Spleen (tissue), 11 donors: ENCODE measurements at regions not wholly inside any gene's neighbourhood (a gene's known extent, or its start where the extent isn't known, plus 50 kb on each side); places are given as distances from the start of the nearest gene placed in this dataset.

Experiments
- DNase-seq: peaks from one replicate; pipeline ENCODE4 v3.0.0-alpha.2; 2020
- H3K27ac ChIP-seq, 8 donors: fragments of 200-600 bp; sonication (generic) in 7 of 8; 1 replicate in 4 of 8; 2 replicates in 4 of 8; pipeline versions ENCODE4 v1.5.0 to v1.8.0; 2016 to 2021; ENCODE audit warnings: inconsistent platforms in 4 of 8, mild to moderate bottlenecking in 4 of 8, moderate library complexity in 1 of 8
- H3K27me3 ChIP-seq, 7 donors: fragments of 200-600 bp; sonication (generic) in 6 of 7; replicated peaks in 1 of 7; 1 replicate in 4 of 7; 2 replicates in 3 of 7; pipeline versions ENCODE4 v1.5.0 to v1.8.0; 2016 to 2021; ENCODE audit warnings: inconsistent platforms in 3 of 7, mild to moderate bottlenecking in 1 of 7
- H3K36me3 ChIP-seq, 6 donors: fragments of 200-600 bp; sonication (generic) in 5 of 6; 1 replicate in 4 of 6; 2 replicates in 2 of 6; pipeline versions ENCODE4 v1.5.0 to v1.8.0; 2016 to 2021; ENCODE audit warnings: inconsistent platforms in 2 of 6
- H3K4me1 ChIP-seq, 6 donors: fragments of 200-600 bp; sonication (generic) in 5 of 6; 1 replicate in 3 of 6; 2 replicates in 3 of 6; pipeline versions ENCODE4 v1.5.0 to v1.8.0; 2016 to 2021; ENCODE audit warnings: inconsistent platforms in 3 of 6
- H3K4me3 ChIP-seq, 8 donors: fragments of 200-600 bp; sonication (generic) in 7 of 8; 1 replicate in 4 of 8; 2 replicates in 4 of 8; pipeline versions ENCODE4 v1.5.0 to v1.8.0; 2016 to 2021; ENCODE audit warnings: inconsistent platforms in 4 of 8, mild to moderate bottlenecking in 4 of 8, moderate library complexity in 2 of 8
- H3K9me3 ChIP-seq, 8 donors: fragments of 200-600 bp; sonication (generic) in 7 of 8; 1 replicate in 4 of 8; 2 replicates in 4 of 8; pipeline versions ENCODE4 v1.5.0 to v1.8.0; 2016 to 2021; ENCODE audit warnings: inconsistent platforms in 4 of 8
- POLR2A ChIP-seq, 3 donors: fragments of 450-650 bp; IDR thresholded peaks; one replicate each; pipeline ENCODE4 v1.5.1; 2017; ENCODE audit warnings: antibody characterized with exemption in 3 of 3, mild to moderate bottlenecking in 1 of 3
- POLR2AphosphoS5 ChIP-seq, 3 donors: sonication (generic); formaldehyde crosslinking; IDR thresholded peaks; one replicate each; pipeline ENCODE4 v1.5.1; 2017; ENCODE audit warnings: antibody characterized with exemption in 3 of 3
- WGBS, 5 donors: extraction: QIAGEN DNeasy Blood & Tissue Kit in 3 of 5; methylation state at CpG; one replicate each; pipeline versions ENCODE4 v1.1.5 to v1.1.7; 2013 to 2018; 5-methylcytosine and 5-hydroxymethylcytosine counted together
- intact Hi-C: fragments of 100-400 bp; cut with DNase I; formaldehyde crosslinking; loops from one replicate; pipeline ENCODE4 v1.15.0; 2023; ENCODE audit warnings: low total_unique reads
- TF ChIP-seq, protein P1 (sequence below), 11 experiments: fragments of 200-600 bp in 7 of 11; fragments of 450-650 bp in 4 of 11; sonication (generic) in 4 of 11; IDR thresholded peaks in 8 of 11; conservative IDR thresholded peaks in 3 of 11; 1 replicate in 7 of 11; 2 replicates in 4 of 11; pipeline versions ENCODE4 v1.4.0 to v1.8.0; 2016 to 2021; ENCODE audit warnings: antibody characterized with exemption in 11 of 11, inconsistent platforms in 4 of 11, mild to moderate bottlenecking in 1 of 11
- donor health status: healthy with polysubstance abuse.
- donor health status: DM: no; HTN: no; CAD: no; lungs with moderate emphysema.
- donor health status: DM: no; HTN: no; CAD: no.
- donor health status: Bipolar disorder and iron deficiency.
- donor health status: healthy.
- donor health status: DM: no; HTN: no; CAD: no.
- donor health status: DM: yes; HTN: yes; CAD: no.

DNA sequence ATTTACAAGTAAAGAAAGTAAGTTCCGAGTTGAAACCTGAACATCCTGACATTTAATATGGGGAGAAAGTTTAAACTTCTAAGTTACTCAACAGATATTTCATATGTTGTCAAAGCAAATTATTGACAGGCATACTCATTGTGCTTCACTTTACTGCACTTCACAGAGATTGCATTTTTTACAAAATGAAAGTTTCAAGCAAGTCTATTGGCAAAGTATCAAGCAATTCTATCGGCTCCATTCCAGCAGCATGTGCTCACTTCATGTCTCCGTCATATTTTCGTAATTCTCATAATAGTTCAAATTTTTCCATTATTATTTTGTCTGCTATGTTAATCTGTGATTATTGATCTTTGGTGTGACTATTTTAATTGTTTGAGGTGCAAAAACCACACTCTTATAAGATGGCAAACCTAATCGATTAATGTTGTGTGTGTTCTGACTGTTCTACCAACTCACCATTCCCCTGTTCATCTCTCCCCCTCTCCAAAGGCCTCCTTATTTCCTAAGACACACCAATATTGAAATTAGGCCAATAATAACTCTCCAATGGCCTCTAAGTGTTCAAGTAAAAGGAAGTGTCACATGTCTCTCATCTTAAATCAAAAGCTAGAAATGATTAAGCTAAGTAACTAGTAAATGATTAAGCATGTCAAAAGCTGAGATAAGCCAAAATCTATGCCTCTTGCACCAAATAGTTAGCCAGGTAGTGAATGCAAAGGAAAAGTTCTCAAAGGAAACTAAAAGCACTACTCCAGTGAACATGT is 68.2 kb upstream of the BCL9 start:
- no peak overlapping the region for H3K4me3 ChIP-seq
- H3K9me3 ChIP-seq = peaks cover 0 to 1% (median 0%) of the 10 kb centered on the region in 8 donors
- no peaks in the 10 kb centered on the region for H3K36me3 ChIP-seq
- no peak for TF ChIP-seq POLR2A (IDR thresholded peaks at IDR 0.05)
- no peaks in the 10 kb centered on the region for H3K4me1 ChIP-seq
- intact Hi-C loops = no loop called here
- 61 to 75% (median 67%) methylated on average over 5 of the region's 5 CpGs for WGBS, 5 donors
- no peak overlapping the region for H3K27ac ChIP-seq
- no peak for DNase-seq
- H3K27me3 ChIP-seq = peaks cover 0 to 32% (median 0%) of the 10 kb centered on the region in 7 donors

GRCh38 chr1:147473733-147474049 is 67.6 kb upstream of the BCL9 start:
- TF ChIP-seq, protein P1, sequence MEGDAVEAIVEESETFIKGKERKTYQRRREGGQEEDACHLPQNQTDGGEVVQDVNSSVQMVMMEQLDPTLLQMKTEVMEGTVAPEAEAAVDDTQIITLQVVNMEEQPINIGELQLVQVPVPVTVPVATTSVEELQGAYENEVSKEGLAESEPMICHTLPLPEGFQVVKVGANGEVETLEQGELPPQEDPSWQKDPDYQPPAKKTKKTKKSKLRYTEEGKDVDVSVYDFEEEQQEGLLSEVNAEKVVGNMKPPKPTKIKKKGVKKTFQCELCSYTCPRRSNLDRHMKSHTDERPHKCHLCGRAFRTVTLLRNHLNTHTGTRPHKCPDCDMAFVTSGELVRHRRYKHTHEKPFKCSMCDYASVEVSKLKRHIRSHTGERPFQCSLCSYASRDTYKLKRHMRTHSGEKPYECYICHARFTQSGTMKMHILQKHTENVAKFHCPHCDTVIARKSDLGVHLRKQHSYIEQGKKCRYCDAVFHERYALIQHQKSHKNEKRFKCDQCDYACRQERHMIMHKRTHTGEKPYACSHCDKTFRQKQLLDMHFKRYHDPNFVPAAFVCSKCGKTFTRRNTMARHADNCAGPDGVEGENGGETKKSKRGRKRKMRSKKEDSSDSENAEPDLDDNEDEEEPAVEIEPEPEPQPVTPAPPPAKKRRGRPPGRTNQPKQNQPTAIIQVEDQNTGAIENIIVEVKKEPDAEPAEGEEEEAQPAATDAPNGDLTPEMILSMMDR (IDR thresholded peaks at IDR 0.05 in 8 of 11, conservative IDR thresholded peaks at IDR 0.05 in 3 of 11) = no peak
- TF ChIP-seq POLR2AphosphoS5 (IDR thresholded peaks at IDR 0.05) (no peak), POLR2A (IDR thresholded peaks at IDR 0.05) (no peak)
- no peak overlapping the region for H3K27ac ChIP-seq
- intact Hi-C loops = no loop called here

GRCh38 chr1:147475488-147475887 is 65.8 kb upstream of the BCL9 start:
- no peaks in the 10 kb centered on the region for H3K36me3 ChIP-seq
- WGBS, 5 donors = 73 to 90% (median 83%) methylated on average over 3 of the region's 3 CpGs

More at GRCh38 chr1:147473733-147474049, 67.6 kb upstream of the BCL9 start:
- Histone ChIP-seq H3K4me1 (no peaks in the 10 kb centered on the region), H3K9me3 (no peaks in the 10 kb centered on the region), H3K4me3 (no peak overlapping the region), H3K36me3 (no peaks in the 10 kb centered on the region), H3K27me3 (peaks cover 0 to 27% (median 0%) of the 10 kb centered on the region in 7 donors)
- DNase-seq = no peak

GRCh38 chr1:147478521-147478920 is 62.8 kb upstream of the BCL9 start:
- TF ChIP-seq POLR2AphosphoS5 (IDR thresholded peaks at IDR 0.05) = no peak
- TF ChIP-seq, protein P1 (IDR thresholded peaks at IDR 0.05 in 8 of 11, conservative IDR thresholded peaks at IDR 0.05 in 3 of 11) = no peak
- no peak for TF ChIP-seq POLR2A (IDR thresholded peaks at IDR 0.05)
- Histone ChIP-seq H3K9me3 (no peaks in the 10 kb centered on the region), H3K36me3 (no peaks in the 10 kb centered on the region), H3K4me1 (no peaks in the 10 kb centered on the region), H3K27ac (no peak overlapping the region), H3K4me3 (no peak overlapping the region), H3K27me3 (peaks cover 0 to 16% (median 0%) of the 10 kb centered on the region in 7 donors)
- no peak for DNase-seq
- intact Hi-C loops = no loop called here
- whole genome bisulfite sequencing, 5 donors = 73 to 85% (median 82%) methylated on average over 4 of the region's 4 CpGs

More at GRCh38 chr1:147475488-147475887, 65.8 kb upstream of the BCL9 start:
- intact Hi-C loops = no loop called here
- no peaks in the 10 kb centered on the region for H3K4me1 ChIP-seq
- TF ChIP-seq POLR2AphosphoS5 (IDR thresholded peaks at IDR 0.05) (no peak), POLR2A (IDR thresholded peaks at IDR 0.05) (no peak)
- TF ChIP-seq, protein P1 (IDR thresholded peaks at IDR 0.05 in 8 of 11, conservative IDR thresholded peaks at IDR 0.05 in 3 of 11) = no peak
- H3K4me3 ChIP-seq = no peak overlapping the region
- peaks cover 0 to 26% (median 0%) of the 10 kb centered on the region in 7 donors for H3K27me3 ChIP-seq
- no peaks in the 10 kb centered on the region for H3K9me3 ChIP-seq
- H3K27ac ChIP-seq = no peak overlapping the region
- DNase-seq = no peak
